GM21447 (cell line): ENCODE measurements at regions not wholly inside any gene's neighbourhood (a gene's known extent, or its start where the extent isn't known, plus 50 kb on each side); places are given as distances from the start of the nearest gene placed in this dataset.
"Not testable (repeated sequence)": the region's sequence is repeated elsewhere in the genome, so short reads cannot be mapped to it uniquely, and the experiment has no call there.

ENCODE experiments used
- ATAC-seq: cut with Tn5 transposase; IDR thresholded peaks from one replicate; pipeline ENCODE4 v1.9.1; 2021; ENCODE audit not compliant: unreplicated experiment

DNA sequence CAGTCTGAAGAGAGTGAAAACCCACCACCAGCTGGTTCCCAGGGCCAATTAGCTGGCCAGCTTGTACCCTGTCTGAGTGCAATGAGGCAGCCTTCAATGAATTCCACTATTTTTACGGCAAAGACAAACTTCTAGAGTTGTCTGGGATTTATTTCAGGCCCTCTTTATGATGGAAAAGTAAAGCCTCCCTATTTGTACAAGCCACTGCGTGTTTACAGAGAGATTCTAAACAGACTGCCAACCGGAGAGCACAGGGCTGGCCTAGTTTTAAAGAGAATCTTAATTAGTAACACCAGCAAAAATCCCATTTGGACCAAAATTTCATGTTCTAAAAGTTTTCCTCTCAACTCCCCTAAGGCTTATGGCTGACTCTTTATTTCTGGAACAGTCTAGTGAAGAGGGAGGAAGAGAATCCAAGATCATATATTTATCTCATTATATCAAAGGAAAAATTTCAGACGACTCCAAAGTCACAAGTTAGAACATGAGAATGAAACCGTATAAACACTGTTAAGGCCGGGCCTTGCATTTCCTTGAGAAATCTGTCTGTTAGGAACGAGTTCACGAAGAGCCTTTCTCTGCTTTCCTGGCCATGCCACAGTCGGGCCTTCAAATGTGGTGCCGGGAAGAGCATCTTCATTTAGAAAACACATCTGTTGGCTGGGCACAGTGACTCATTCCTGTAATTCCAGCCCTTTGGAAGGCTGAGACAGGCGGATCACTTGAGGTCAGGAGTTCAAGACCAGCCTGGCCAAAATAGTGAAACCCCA, 724.6 kb upstream of the NRP1 start:
- no peak for ATAC-seq

- not testable (repeated sequence) for ATAC-seq
Observed at GRCh38 chr10:34055410-34055985, 721.0 kb upstream of the NRP1 start.

GRCh38 chr10:34049887-34050286, 715.4 kb upstream of the NRP1 start:
- ATAC-seq = no peak

GRCh38 chr10:34049469-34049868, 715.0 kb upstream of the NRP1 start:
- no peak for ATAC-seq

DNA sequence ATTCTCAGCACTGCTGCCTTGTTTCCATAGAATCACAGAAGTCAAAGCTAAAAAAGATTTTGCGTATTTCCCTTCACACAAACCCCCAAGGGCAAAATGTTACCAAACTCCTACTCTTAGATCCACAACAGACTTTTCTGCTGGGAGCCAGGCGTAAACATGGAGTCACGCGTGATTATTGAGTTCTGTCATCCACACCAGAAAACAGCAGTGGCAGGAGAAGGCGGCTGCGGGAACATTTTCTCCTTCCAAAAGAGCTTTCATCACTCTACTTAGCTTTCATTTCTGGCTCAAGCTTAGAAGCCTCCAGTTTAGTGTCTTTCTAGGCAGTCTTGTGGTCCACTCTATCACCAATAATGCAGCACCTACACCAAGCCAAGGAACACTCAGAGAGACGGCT, 712.9 kb upstream of the NRP1 start:
- ATAC-seq = no peak

DNA sequence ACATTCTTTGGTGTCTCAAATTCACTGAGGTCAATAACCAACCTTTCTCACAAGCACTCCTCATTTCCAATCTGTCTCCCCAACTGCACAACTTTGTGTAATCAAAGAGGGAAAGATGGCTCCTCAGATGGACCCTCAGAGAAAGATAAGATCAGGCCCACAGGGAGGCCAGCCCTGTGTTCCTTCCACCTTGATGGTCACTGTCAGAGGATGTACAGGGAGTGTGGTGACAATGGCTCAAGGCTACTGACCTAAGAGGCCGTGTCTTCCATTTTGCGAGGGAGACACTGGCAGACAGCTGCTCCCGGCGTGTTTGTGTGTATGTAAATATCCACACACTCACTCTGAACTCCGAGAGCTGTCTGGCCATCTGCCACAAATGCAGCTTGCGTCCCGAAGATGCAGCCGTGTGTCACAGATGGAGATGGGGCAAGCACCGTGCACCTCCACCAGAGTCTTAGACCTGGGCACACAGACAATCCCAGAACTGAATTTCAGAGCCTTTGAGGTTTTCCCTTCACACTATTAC, 712.1 kb upstream of the NRP1 start:
- ATAC-seq = no peak

- ATAC-seq = no peak
Observed at GRCh38 chr10:34045571-34046190, 711.2 kb upstream of the NRP1 start.

- no peak for ATAC-seq
Observed at GRCh38 chr10:34041871-34042270, 707.4 kb upstream of the NRP1 start.

GRCh38 chr10:34037499-34037898, 703.0 kb upstream of the NRP1 start:
- no peak for ATAC-seq

- not testable (repeated sequence) for ATAC-seq
Observed at GRCh38 chr10:34035241-34035790, 700.8 kb upstream of the NRP1 start.

DNA sequence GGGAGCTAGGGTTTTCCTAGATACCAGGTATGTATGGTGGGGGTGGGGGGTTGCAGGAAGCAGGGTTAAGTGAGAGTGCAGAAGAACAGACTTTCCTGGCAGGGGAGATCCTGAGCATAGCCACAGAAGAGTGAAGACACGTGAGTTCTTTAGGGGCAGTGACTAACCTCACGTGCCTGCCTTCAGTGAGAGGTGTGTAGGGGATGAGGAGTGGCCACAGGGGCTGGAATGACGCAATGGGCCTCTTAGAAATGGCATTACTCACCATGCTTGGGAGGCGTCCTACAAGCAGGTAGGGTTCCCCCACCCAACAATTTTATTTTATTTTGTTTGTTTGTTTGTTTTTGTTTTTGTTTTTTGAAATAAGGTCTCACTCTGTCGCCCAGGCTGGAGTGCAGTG, 698.6 kb upstream of the NRP1 start:
- no peak for ATAC-seq

DNA sequence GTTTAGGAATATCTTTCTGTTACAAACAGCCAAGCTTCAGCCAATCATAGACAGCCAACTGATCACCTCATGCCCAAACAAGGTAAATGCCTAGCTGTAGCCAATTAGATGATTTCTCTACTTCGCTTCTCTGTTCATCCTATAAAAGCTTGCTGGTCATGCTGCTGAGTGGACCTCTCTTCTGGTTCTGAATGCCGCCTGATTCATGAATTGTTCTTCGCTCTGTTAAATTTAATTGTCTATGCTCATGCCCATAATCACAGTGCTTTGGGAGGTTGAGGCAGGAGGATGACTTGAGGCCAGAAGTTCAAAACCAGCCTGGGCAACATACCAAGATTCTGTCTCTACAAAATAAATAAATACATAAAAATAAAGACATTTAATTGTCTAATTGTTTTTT, 698.1 kb upstream of the NRP1 start:
- no peak for ATAC-seq

DNA sequence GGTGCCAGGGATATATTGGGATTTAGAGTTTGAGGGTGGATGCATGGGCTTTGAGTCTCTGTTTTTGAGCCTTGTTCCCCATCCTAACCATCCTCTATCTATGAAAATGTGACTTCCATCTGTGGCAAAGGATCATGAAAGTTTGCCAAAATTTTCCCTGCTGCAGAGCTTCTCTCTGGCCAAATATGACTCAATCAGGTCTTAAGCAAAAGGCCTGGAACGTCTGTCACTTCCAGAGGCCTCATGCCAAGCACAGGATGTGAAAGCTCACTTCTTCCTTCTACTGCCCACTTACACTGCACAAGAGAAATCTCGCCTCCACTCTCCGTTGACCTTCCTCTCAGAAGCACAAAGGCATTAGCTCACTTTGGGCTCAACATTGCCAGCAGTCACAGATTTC, 696.9 kb upstream of the NRP1 start:
- ATAC-seq = no peak

GRCh38 chr10:34029455-34029854, 695.0 kb upstream of the NRP1 start:
- no peak for ATAC-seq

DNA sequence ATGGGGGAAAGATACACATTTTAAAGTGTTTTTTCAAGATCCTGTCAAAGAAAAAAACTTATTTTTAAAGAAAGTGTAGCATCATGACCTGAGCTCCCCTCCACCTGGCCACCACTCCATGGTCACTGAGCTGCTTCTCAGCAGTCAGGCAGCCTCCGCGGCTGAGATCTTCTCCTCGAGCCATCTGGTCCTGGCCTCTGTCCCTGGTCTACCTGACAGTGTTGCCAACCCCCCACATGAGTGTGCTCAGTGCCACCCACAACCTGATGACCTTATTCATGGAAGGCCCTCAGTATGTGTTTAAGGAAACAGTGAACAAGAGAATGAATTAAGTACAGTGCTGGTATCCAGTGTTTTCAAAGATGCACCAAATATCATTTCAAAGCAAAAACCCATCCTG, 694.5 kb upstream of the NRP1 start:
- ATAC-seq = no peak

GRCh38 chr10:34024693-34025425, 690.4 kb upstream of the NRP1 start:
- no peak for ATAC-seq

DNA sequence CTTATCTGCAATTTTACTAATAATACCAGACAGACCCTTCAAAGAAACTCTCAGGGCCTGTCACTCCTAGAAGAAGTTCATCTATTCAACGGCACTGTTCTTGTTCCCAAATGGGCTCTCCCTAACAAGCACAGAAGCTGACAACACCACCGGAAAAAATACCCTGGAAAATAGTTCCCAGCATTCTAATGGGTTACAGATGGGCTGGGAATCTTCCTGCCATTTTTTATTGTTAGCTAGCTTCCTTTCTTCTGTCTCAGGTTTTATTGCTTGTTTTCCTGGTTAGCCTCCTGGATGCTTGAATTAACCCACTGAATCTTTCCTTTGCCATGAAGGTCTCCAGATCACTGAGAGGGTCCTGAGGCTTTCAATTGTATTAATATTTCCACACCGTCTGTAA, 689.8 kb upstream of the NRP1 start:
- no peak for ATAC-seq

DNA sequence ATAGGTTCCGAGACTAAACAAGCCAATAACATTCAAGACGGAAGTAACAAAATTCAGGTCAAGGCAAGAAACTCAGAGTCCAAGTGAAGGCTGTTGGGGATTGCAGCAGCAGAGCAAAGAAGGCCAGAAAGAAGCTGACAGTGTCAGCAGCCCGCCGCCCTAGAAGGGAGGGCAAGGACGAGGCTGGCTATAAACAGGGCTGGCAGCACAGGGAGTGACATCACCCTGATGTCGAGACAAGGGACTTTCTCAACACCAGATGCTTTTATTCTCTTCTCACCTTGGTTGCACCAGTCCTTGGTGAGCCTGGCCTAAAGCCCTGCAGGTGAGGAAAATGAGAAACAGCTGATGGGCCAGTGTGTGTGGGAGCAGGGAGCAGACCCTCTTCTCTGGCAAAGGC, 687.7 kb upstream of the NRP1 start:
- no peak for ATAC-seq

GRCh38 chr10:34018784-34019183, 684.3 kb upstream of the NRP1 start:
- ATAC-seq = no peak

DNA sequence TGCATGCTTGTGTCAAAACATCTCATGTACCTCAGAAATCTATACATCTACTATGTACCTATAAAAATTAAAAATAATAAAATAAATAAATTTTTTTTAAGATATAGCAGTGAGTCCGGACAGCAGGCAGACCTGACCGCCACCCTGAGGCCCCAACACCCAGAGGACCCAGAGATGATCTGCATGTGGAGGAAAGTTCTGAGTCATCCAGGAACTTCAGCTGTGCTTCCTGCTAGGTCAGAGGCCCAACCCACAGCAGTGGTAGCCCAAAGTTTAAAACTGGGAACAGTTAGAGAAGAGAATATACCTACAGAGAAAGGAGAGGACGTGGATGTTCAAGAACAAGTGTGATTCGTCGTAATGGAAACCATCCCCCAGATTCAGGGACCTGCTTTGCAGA, 683.7 kb upstream of the NRP1 start:
- ATAC-seq = no peak

DNA sequence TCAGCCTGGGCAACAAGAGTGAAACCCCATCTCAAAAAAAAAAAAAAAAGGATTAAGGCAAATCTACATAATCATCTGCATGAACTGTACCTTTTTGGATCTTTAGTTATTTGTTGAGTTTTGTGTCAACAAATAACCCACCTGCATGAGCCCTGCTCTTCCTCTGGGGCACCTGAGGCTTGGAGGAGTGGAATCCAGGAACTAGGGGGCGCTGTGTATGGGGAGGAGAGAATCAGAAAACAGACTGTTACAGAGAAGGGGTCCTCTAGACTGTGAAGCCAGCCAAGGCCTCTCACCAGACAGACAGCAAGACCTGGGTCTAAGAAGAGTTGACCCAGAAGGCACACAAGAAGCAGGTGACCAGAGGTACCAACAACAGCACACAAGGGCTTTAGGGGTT, 682.8 kb upstream of the NRP1 start:
- no peak for ATAC-seq
